HG03097 (cell line): ENCODE measurements at regions not wholly inside any gene's neighbourhood (a gene's known extent, or its start where the extent isn't known, plus 50 kb on each side); places are given as distances from the start of the nearest gene placed in this dataset.
"Not testable (repeated sequence)": the region's sequence is repeated elsewhere in the genome, so short reads cannot be mapped to it uniquely, and the experiment has no call there.

Experiments used
- ATAC-seq: cut with Tn5 transposase; IDR thresholded peaks from one replicate; pipeline ENCODE4 v1.9.1; 2021; ENCODE audit not compliant: unreplicated experiment, low FRiP score

- no peak for ATAC-seq
Measured at GRCh38 chr10:56109454-56109853, 251.6 kb downstream of the ZWINT start.

GRCh38 chr10:56104923-56105322 is 256.1 kb downstream of the ZWINT start:
- ATAC-seq: no peak

GRCh38 chr10:56104487-56104886 is 256.6 kb downstream of the ZWINT start:
- ATAC-seq: no peak

GRCh38 chr10:56096226-56096517 is 264.9 kb downstream of the ZWINT start:
- no peak for ATAC-seq

- ATAC-seq: no peak
Measured at GRCh38 chr10:56095506-56096225, 265.4 kb downstream of the ZWINT start.

GRCh38 chr10:56093645-56094044 is 267.4 kb downstream of the ZWINT start:
- not testable (repeated sequence) for ATAC-seq

GRCh38 chr10:56091872-56092271 is 269.2 kb downstream of the ZWINT start:
- no peak for ATAC-seq

GRCh38 chr10:56090914-56091540 is 270.0 kb downstream of the ZWINT start:
- ATAC-seq: no peak

- no peak for ATAC-seq
Measured at GRCh38 chr10:56085406-56086122, 275.5 kb downstream of the ZWINT start.

- ATAC-seq: no peak
Measured at GRCh38 chr10:56082169-56082568, 278.9 kb downstream of the ZWINT start.

- no peak for ATAC-seq
Measured at GRCh38 chr10:56068473-56069263, 292.4 kb downstream of the ZWINT start.

GRCh38 chr10:56068040-56068439 is 293.0 kb downstream of the ZWINT start:
- no peak for ATAC-seq

- no peak for ATAC-seq
Measured at GRCh38 chr10:56063642-56064041, 297.4 kb downstream of the ZWINT start.

GRCh38 chr10:56057860-56058259 is 303.2 kb downstream of the ZWINT start:
- ATAC-seq: no peak

GRCh38 chr10:56035489-56035888 is 325.6 kb downstream of the ZWINT start:
- ATAC-seq: no peak

GRCh38 chr10:56028298-56029132 is 332.5 kb downstream of the ZWINT start:
- ATAC-seq: no peak

GRCh38 chr10:56012101-56012500 is 349.0 kb downstream of the ZWINT start:
- no peak for ATAC-seq

- ATAC-seq: no peak
Measured at GRCh38 chr10:56003555-56003954, 357.5 kb downstream of the ZWINT start.

- ATAC-seq: no peak
Measured at GRCh38 chr10:55989188-55989587, 371.9 kb downstream of the ZWINT start.

GRCh38 chr10:55979203-55979602 is 381.9 kb downstream of the ZWINT start:
- ATAC-seq: no peak
